Lower leg skin (tissue), 3 donors: ENCODE measurements at regions not wholly inside any gene's neighbourhood (a gene's known extent, or its start where the extent isn't known, plus 50 kb on each side); places are given as distances from the start of the nearest gene placed in this dataset.

Source experiments
- POLR2A ChIP-seq, 2 donors: fragments of 450-650 bp; IDR thresholded peaks; one replicate each; pipeline ENCODE4 v1.6.1; 2016 to 2017; ENCODE audit warnings: antibody characterized with exemption in 2 of 2, mild to moderate bottlenecking in 1 of 2, moderate library complexity in 1 of 2
- TF ChIP-seq, protein P1 (sequence below), 3 donors: fragments of 450-650 bp; IDR thresholded peaks; one replicate each; pipeline ENCODE4 v1.5.1; 2016; ENCODE audit warnings: antibody characterized with exemption in 3 of 3, mild to moderate bottlenecking in 3 of 3, moderate library complexity in 2 of 3

DNA sequence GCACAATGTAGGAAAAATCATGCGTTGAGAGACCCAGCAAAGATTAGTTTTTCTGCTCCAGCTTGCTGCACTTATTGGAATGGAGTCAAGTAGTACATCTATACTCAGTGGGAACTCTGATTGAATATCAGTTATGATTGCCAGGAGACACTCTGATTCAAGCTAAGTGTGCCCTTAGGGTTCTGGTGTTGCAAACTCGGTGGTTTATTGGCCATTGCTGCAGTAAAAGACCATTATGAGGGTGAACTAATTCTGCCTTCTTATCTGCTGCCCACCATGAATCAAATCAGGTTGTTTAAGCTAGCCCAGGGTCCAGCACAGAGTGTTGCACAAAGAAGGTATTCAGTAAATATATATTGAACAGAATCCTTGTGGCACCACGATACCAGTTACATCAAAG, 74.8 kb upstream of the GLS start:
- TF ChIP-seq, protein P1, sequence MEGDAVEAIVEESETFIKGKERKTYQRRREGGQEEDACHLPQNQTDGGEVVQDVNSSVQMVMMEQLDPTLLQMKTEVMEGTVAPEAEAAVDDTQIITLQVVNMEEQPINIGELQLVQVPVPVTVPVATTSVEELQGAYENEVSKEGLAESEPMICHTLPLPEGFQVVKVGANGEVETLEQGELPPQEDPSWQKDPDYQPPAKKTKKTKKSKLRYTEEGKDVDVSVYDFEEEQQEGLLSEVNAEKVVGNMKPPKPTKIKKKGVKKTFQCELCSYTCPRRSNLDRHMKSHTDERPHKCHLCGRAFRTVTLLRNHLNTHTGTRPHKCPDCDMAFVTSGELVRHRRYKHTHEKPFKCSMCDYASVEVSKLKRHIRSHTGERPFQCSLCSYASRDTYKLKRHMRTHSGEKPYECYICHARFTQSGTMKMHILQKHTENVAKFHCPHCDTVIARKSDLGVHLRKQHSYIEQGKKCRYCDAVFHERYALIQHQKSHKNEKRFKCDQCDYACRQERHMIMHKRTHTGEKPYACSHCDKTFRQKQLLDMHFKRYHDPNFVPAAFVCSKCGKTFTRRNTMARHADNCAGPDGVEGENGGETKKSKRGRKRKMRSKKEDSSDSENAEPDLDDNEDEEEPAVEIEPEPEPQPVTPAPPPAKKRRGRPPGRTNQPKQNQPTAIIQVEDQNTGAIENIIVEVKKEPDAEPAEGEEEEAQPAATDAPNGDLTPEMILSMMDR (IDR thresholded peaks at IDR 0.05): no peak
- no peak for TF ChIP-seq POLR2A (IDR thresholded peaks at IDR 0.05)
